VCaP (cell line): ENCODE measurements at regions not wholly inside any gene's neighbourhood (a gene's known extent, or its start where the extent isn't known, plus 50 kb on each side); places are given as distances from the start of the nearest gene placed in this dataset.

Experiments used
- H3K27ac ChIP-seq: fragments of 450-650 bp; 2 replicates; pipeline ENCODE4 v1.5.1; 2017
- TF ChIP-seq, protein P1 (sequence below): fragments of 450-650 bp; conservative IDR thresholded peaks from 2 replicates; pipeline ENCODE4 v1.5.1; 2017; ENCODE audit warnings: mild to moderate bottlenecking, moderate library complexity

GRCh38 chr6:108739496-108740330 lies 108.5 kb upstream of the ARMC2 start:
- peak overlapping the region; percentile 95 for H3K27ac ChIP-seq
- TF ChIP-seq, protein P1, sequence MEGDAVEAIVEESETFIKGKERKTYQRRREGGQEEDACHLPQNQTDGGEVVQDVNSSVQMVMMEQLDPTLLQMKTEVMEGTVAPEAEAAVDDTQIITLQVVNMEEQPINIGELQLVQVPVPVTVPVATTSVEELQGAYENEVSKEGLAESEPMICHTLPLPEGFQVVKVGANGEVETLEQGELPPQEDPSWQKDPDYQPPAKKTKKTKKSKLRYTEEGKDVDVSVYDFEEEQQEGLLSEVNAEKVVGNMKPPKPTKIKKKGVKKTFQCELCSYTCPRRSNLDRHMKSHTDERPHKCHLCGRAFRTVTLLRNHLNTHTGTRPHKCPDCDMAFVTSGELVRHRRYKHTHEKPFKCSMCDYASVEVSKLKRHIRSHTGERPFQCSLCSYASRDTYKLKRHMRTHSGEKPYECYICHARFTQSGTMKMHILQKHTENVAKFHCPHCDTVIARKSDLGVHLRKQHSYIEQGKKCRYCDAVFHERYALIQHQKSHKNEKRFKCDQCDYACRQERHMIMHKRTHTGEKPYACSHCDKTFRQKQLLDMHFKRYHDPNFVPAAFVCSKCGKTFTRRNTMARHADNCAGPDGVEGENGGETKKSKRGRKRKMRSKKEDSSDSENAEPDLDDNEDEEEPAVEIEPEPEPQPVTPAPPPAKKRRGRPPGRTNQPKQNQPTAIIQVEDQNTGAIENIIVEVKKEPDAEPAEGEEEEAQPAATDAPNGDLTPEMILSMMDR, result no peak

GRCh38 chr6:108741331-108741989 lies 106.8 kb upstream of the ARMC2 start:
- TF ChIP-seq, protein P1, result no peak
- peak overlapping the region; percentile 95 for H3K27ac ChIP-seq

- H3K27ac ChIP-seq, result peak overlapping the region; percentile 95
- TF ChIP-seq, protein P1, result no peak
Measured at GRCh38 chr6:108742041-108742440, 106.2 kb upstream of the ARMC2 start.

DNA sequence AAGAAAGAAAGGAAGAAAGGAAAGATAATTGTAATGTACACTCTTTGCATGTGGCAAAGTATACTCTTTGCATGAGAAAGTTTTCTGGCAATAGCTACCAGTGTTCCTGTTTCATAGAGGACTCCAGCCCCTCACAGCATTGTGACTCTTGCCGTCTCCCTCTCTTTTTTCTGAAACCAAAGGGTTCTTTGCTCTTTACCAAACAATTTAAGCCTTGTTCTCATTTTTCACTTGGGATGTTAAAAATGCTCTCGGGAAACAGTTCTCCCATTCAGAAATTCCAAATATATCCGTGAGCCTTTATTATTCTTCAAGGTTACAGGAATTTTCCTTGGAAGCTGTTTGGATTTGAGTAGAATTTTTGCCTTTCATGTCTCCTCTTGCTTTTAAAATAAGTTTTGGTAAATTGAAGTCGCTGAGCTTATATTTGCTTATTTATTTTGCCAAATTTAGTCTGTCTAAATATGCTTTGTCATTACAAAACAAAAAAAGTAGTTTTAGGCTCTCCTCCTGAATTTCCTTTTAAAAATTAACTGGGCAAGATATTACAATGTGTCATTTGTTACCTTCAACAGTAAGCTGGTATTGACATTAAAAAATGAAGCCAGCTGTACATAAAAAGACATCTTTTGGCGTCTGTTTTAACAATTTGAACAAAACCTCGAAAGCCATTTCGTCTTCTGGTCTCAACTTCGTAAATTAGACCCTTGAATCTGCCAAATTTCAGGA lies 103.8 kb upstream of the ARMC2 start:
- no peak overlapping the region for H3K27ac ChIP-seq

DNA sequence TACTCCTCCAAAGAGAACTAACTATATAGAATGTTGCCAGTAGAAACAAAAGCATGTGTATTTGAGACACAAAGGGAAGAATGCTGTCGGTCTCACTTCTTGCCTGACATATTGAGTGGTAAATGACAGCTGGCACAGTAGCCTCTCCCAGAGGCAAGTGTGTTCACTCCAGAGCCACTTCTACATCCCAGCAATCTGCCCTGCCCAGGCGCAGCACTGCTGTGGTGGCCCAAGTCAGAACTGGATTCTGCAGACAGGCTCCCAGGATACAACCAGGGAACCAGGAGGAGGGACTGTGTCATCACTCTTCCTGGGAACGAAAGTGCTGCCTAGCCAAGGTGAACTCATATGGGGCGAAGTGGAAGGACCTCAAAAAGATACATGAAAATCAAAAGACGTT lies 103.2 kb upstream of the ARMC2 start:
- TF ChIP-seq, protein P1, result no peak
- H3K27ac ChIP-seq, result no peak overlapping the region

More for the DNA sequence above, 103.8 kb upstream of the ARMC2 start:
- TF ChIP-seq, protein P1, result no peak

GRCh38 chr6:108745664-108746336 lies 102.4 kb upstream of the ARMC2 start:
- TF ChIP-seq, protein P1, result no peak
- H3K27ac ChIP-seq, result no peak overlapping the region
